Central memory CD8-positive, alpha-beta T cell (primary cell): ENCODE measurements at regions not wholly inside any gene's neighbourhood (a gene's known extent, or its start where the extent isn't known, plus 50 kb on each side); places are given as distances from the start of the nearest gene placed in this dataset.
"Not testable (repeated sequence)": the region's sequence is repeated elsewhere in the genome, so short reads cannot be mapped to it uniquely, and the experiment has no call there.

Experiments
- ATAC-seq: fragments of 150-1000 bp; cut with Tn5 transposase; replicated peaks from 2 replicates; pipeline ENCODE4 v1.10.0; 2022; ENCODE audit warnings: mild to moderate bottlenecking, moderate FRiP score, moderate number of reproducible peaks; ENCODE audit not compliant: poor library complexity, severe bottlenecking; ENCODE audit errors: extremely low read depth
- DNase-seq, 2 donors: peaks; one replicate each; pipeline ENCODE4 v3.0.0; 2021; ENCODE audit warnings: low spot score in 2 of 2
- H3K27ac Mint-ChIP-seq: one replicate; pipeline ENCODE4 v1.8.0; 2022; ENCODE audit warnings: low read depth, mild to moderate bottlenecking, moderate library complexity, mixed read lengths
- H3K27me3 Mint-ChIP-seq: one replicate; pipeline ENCODE4 v1.8.0; 2022; ENCODE audit warnings: mixed read lengths
- H3K36me3 Mint-ChIP-seq: one replicate; pipeline ENCODE4 v1.8.0; 2022; ENCODE audit warnings: mild to moderate bottlenecking, moderate library complexity, mixed read lengths; ENCODE audit not compliant: insufficient read depth
- H3K4me1 Mint-ChIP-seq: one replicate; pipeline ENCODE4 v1.8.0; 2022; ENCODE audit warnings: mixed read lengths
- H3K4me3 Mint-ChIP-seq: one replicate; pipeline ENCODE4 v1.8.0; 2022; ENCODE audit warnings: mild to moderate bottlenecking, moderate library complexity, mixed read lengths
- H3K9me3 Mint-ChIP-seq: one replicate; pipeline ENCODE4 v1.8.0; 2022; ENCODE audit warnings: mixed read lengths

- DNase-seq, H3K36me3 Mint-ChIP-seq, H3K27ac Mint-ChIP-seq, H3K4me3 Mint-ChIP-seq, ATAC-seq, H3K4me1 Mint-ChIP-seq, H3K27me3 Mint-ChIP-seq: not testable (repeated sequence)
- peaks cover 17% of the 10 kb centered on the region for H3K9me3 Mint-ChIP-seq
These were observed 98.5 kb downstream of the SHOX start for GRCh38 chrX:729101-729500.

- not testable (repeated sequence) for ATAC-seq, H3K4me3 Mint-ChIP-seq, H3K27me3 Mint-ChIP-seq, DNase-seq, H3K4me1 Mint-ChIP-seq, H3K36me3 Mint-ChIP-seq, H3K27ac Mint-ChIP-seq
- peaks cover 22% of the 10 kb centered on the region for H3K9me3 Mint-ChIP-seq
These were observed 98.0 kb downstream of the SHOX start for GRCh38 chrX:728639-729038.

DNA sequence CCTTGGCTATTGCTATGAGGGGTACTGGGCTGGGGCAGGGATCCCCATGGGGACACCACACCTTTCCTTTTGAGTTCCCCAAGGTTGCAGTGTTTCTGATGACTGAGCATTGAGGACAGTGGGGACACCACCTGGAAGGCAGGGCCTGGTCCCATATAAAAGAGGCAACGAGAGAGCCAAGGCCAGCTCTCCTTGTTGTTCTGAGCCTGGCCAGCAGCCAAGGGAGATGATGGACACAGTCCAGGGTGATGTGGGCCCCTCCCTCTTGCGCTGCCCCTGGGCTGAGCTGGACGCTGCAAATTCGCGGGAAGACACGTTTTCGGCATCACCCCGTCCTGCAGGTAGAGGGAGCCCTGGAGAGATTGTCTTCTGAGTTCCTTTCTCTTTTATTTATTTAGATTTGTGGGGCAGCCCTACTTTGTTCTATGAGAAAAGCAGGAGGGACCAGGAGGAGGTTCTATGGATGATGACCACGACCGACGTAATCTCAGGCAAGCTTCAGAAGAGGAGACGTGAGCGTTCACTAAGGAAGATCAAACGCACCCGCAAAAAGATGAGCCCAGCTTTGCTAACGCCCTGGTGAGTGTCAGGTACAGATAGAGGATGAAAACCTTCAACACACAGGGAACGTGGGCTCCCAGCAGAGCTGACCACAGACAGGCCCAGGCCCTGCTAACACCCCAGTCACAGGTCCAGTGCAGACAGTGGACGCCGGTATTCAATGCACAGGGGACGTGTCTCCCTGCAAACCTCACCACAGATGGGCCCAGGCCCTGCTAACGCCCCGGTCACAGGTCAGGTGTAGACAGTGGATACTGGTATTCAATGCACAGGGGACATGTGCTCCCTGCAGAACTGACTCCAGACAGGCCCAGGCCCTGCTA, 97.4 kb downstream of the SHOX start:
- Mint-ChIP-seq H3K27me3 (no peaks in the 10 kb centered on the region), H3K36me3 (peaks cover 8% of the 10 kb centered on the region), H3K4me3 (no peak overlapping the region), H3K27ac (no peak overlapping the region), H3K9me3 (peaks cover 26% of the 10 kb centered on the region), H3K4me1 (no peaks in the 10 kb centered on the region)
- no peak for DNase-seq
- no peak for ATAC-seq

DNA sequence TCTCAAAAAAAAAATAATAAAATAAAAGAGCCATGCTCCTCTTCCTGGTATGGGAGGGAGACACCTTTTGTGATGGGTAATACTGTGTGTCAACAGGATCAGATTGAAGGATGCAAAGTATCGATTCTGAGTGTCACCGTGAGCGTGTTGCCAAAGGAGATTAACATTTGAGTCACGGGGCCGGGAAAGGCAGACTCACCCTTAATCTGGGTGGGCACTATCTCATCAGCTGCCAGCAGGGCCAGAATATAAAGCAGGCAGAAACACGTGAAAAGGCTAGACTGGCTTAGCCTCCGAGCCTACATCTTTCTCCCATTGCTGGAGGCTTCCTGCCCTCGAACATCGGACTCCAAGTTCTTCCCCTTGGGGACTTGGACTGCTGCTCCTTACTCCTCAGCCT, 95.4 kb downstream of the SHOX start:
- Mint-ChIP-seq H3K27ac (no peak overlapping the region), H3K27me3 (no peaks in the 10 kb centered on the region), H3K9me3 (peaks cover 29% of the 10 kb centered on the region), H3K4me1 (no peaks in the 10 kb centered on the region), H3K36me3 (peaks cover 12% of the 10 kb centered on the region), H3K4me3 (no peak overlapping the region)
- ATAC-seq (no peak), DNase-seq (no peak)

- H3K27me3 Mint-ChIP-seq: no peaks in the 10 kb centered on the region
- H3K36me3 Mint-ChIP-seq: peaks cover 16% of the 10 kb centered on the region
- H3K4me1 Mint-ChIP-seq: no peaks in the 10 kb centered on the region
- no peak for DNase-seq
- no peak overlapping the region for H3K4me3 Mint-ChIP-seq
- peak overlapping the region; percentile 27 for H3K27ac Mint-ChIP-seq
- ATAC-seq: peak; percentile 35
- peaks cover 30% of the 10 kb centered on the region for H3K9me3 Mint-ChIP-seq
These were observed 93.7 kb downstream of the SHOX start for GRCh38 chrX:724256-724655.

GRCh38 chrX:723781-724180, 93.2 kb downstream of the SHOX start:
- peak; percentile 15 for ATAC-seq
- DNase-seq: no peak
- Mint-ChIP-seq H3K27me3 (no peaks in the 10 kb centered on the region), H3K9me3 (peaks cover 30% of the 10 kb centered on the region), H3K36me3 (peaks cover 16% of the 10 kb centered on the region), H3K4me1 (no peaks in the 10 kb centered on the region), H3K27ac (peak overlapping the region; percentile 27), H3K4me3 (no peak overlapping the region)

DNA sequence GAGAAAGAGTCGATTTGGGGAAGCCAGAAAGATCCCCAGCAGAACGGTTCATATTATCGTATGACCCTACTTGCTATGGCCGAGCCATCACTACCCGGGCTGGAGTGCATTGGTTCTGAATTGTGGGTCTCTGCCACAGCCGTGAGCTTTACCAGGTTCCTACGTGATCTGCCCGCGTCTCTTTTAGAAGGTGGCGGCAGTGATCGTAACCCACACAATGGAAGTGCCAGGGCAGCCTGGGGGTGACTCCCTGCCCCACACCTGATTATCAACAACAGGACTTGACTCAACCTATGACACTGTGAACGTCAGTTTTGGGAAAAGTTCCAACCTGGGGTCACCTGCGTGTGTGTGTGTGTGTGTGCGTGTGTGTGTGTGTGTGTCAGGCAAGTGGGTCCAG, 90.8 kb downstream of the SHOX start:
- Mint-ChIP-seq H3K36me3 (peaks cover 16% of the 10 kb centered on the region), H3K27ac (no peak overlapping the region), H3K9me3 (peaks cover 39% of the 10 kb centered on the region), H3K27me3 (no peaks in the 10 kb centered on the region), H3K4me1 (no peaks in the 10 kb centered on the region), H3K4me3 (no peak overlapping the region)
- DNase-seq: no peak
- ATAC-seq: no peak

GRCh38 chrX:720825-721224, 90.2 kb downstream of the SHOX start:
- Mint-ChIP-seq H3K27me3 (no peaks in the 10 kb centered on the region), H3K36me3 (peaks cover 16% of the 10 kb centered on the region)

GRCh38 chrX:720250-720649, 89.7 kb downstream of the SHOX start:
- Mint-ChIP-seq H3K9me3 (peaks cover 49% of the 10 kb centered on the region), H3K4me1 (no peaks in the 10 kb centered on the region), H3K4me3 (no peak overlapping the region), H3K27me3 (no peaks in the 10 kb centered on the region), H3K27ac (no peak overlapping the region), H3K36me3 (peaks cover 15% of the 10 kb centered on the region)
- DNase-seq (no peak), ATAC-seq (no peak)

More at GRCh38 chrX:720825-721224, 90.2 kb downstream of the SHOX start:
- Mint-ChIP-seq H3K4me1 (no peaks in the 10 kb centered on the region), H3K9me3 (peaks cover 45% of the 10 kb centered on the region), H3K27ac (no peak overlapping the region), H3K4me3 (no peak overlapping the region)
- ATAC-seq (no peak), DNase-seq (no peak)

DNA sequence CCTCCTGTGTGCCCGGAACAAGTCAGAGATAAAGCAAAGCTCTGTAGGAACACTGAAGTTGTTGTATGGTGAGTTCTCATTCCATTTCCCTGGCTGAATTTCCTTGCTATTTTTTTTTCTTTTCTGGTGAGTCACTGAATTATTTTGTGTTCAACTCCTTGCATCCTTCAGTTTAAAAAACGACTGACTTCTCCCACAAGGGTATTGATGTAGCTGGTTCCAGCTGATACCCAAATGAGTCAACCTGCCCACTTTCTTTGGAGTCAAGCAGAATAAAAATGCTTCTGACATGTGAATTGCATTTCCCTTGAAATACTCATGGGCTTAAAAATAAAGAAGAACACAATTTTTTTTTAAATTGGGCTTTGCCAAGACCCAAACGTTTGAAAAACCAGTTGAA, 85.5 kb downstream of the SHOX start:
- Mint-ChIP-seq H3K27ac (no peak overlapping the region), H3K27me3 (no peaks in the 10 kb centered on the region), H3K4me3 (no peak overlapping the region), H3K4me1 (no peaks in the 10 kb centered on the region), H3K36me3 (peaks cover 6% of the 10 kb centered on the region), H3K9me3 (peaks cover 53% of the 10 kb centered on the region)
- ATAC-seq (no peak), DNase-seq (no peak)

DNA sequence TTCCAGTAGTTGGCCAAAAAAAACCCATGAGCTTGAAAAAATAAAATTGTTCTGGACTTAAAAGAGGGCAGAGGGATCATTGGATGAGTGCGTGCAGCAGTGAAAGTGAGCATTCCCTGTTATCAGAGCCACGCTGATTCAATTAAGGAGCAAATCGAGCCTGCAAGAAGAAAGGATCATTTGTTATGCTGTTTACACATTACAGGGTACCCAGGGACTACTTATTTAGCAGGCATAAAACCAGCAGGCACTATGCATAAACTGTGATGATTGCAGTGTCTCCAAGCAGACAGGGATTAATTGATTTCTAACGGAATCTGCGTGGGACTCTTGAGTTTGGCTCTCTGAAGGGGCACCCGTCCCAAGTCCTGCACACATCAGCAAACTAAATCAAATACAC, 83.5 kb downstream of the SHOX start:
- no peak overlapping the region for H3K27ac Mint-ChIP-seq
- H3K4me3 Mint-ChIP-seq: no peak overlapping the region
- no peaks in the 10 kb centered on the region for H3K27me3 Mint-ChIP-seq
- H3K4me1 Mint-ChIP-seq: no peaks in the 10 kb centered on the region
- peaks cover 41% of the 10 kb centered on the region for H3K9me3 Mint-ChIP-seq
- H3K36me3 Mint-ChIP-seq: no peaks in the 10 kb centered on the region
- ATAC-seq: no peak
- DNase-seq: no peak
